ENCODE measurements at regions not wholly inside any gene's neighbourhood (a gene's known extent, or its start where the extent isn't known, plus 50 kb on each side); places are given as distances from the start of the nearest gene placed in this dataset.

GRCh38 chr4:163012816-163013215, 153.9 kb downstream of the NAF1 start:
- no peak for TF ChIP-seq CTCF (IDR thresholded peaks at IDR 0.05; ENCODE audit: extremely low read depth, low read depth, low read length)
- Histone ChIP-seq H3K79me2 (ENCODE audit: insufficient read depth, low read length) (no peaks in the 10 kb centered on the region), H3K27me3 (ENCODE audit: insufficient read depth, low read length) (no peaks in the 10 kb centered on the region), H3K4me3 (ENCODE audit: insufficient read depth, low read length) (no peak overlapping the region), H3K9me3 (ENCODE audit: low read depth, low read length) (no peaks in the 10 kb centered on the region), H3K4me1 (ENCODE audit: insufficient read depth, low read length) (no peaks in the 10 kb centered on the region), H2AFZ (ENCODE audit: low read length) (no peak overlapping the region), H3K4me2 (ENCODE audit: insufficient read depth, low read length) (no peak overlapping the region), H3K27ac (ENCODE audit: low read depth, low read length) (no peak overlapping the region), H3K36me3 (ENCODE audit: insufficient read depth, low read length) (no peaks in the 10 kb centered on the region), H4K20me1 (ENCODE audit: insufficient read depth, low read length) (no peaks in the 10 kb centered on the region)
- no peak for DNase-seq (ENCODE audit: insufficient read length, low spot score, missing footprints)

- no peaks in the 10 kb centered on the region for H3K79me2 ChIP-seq (ENCODE audit: insufficient read depth, low read length)
- no peak overlapping the region for H3K4me3 ChIP-seq (ENCODE audit: insufficient read depth, low read length)
- no peak for TF ChIP-seq CTCF (IDR thresholded peaks at IDR 0.05; ENCODE audit: extremely low read depth, low read depth, low read length)
- no peaks in the 10 kb centered on the region for H3K9me3 ChIP-seq (ENCODE audit: low read depth, low read length)
- DNase-seq (ENCODE audit: insufficient read length, low spot score, missing footprints) = no peak
- H3K4me1 ChIP-seq (ENCODE audit: insufficient read depth, low read length) = no peaks in the 10 kb centered on the region
- no peak overlapping the region for H3K27ac ChIP-seq (ENCODE audit: low read depth, low read length)
- no peak overlapping the region for H2AFZ ChIP-seq (ENCODE audit: low read length)
- no peaks in the 10 kb centered on the region for H3K27me3 ChIP-seq (ENCODE audit: insufficient read depth, low read length)
- H3K36me3 ChIP-seq (ENCODE audit: insufficient read depth, low read length) = no peaks in the 10 kb centered on the region
- H4K20me1 ChIP-seq (ENCODE audit: insufficient read depth, low read length) = no peaks in the 10 kb centered on the region
- H3K4me2 ChIP-seq (ENCODE audit: insufficient read depth, low read length) = no peak overlapping the region
Observed at GRCh38 chr4:163003979-163004378, 162.7 kb downstream of the NAF1 start.

- H3K36me3 ChIP-seq (ENCODE audit: insufficient read depth, low read length) = no peaks in the 10 kb centered on the region
- H3K27me3 ChIP-seq (ENCODE audit: insufficient read depth, low read length) = no peaks in the 10 kb centered on the region
- H3K4me3 ChIP-seq (ENCODE audit: insufficient read depth, low read length) = no peak overlapping the region
- no peak overlapping the region for H3K27ac ChIP-seq (ENCODE audit: low read depth, low read length)
- no peak overlapping the region for H2AFZ ChIP-seq (ENCODE audit: low read length)
- H3K4me2 ChIP-seq (ENCODE audit: insufficient read depth, low read length) = no peak overlapping the region
- TF ChIP-seq CTCF (IDR thresholded peaks at IDR 0.05; ENCODE audit: extremely low read depth, low read depth, low read length) = no peak
- H4K20me1 ChIP-seq (ENCODE audit: insufficient read depth, low read length) = no peaks in the 10 kb centered on the region
- no peak for DNase-seq (ENCODE audit: insufficient read length, low spot score, missing footprints)
- H3K4me1 ChIP-seq (ENCODE audit: insufficient read depth, low read length) = no peaks in the 10 kb centered on the region
- no peaks in the 10 kb centered on the region for H3K9me3 ChIP-seq (ENCODE audit: low read depth, low read length)
- H3K79me2 ChIP-seq (ENCODE audit: insufficient read depth, low read length) = no peaks in the 10 kb centered on the region
Observed at GRCh38 chr4:162988530-162988929, 178.2 kb downstream of the NAF1 start.

GRCh38 chr4:162985131-162985530, 181.6 kb downstream of the NAF1 start:
- no peak for TF ChIP-seq CTCF (IDR thresholded peaks at IDR 0.05; ENCODE audit: extremely low read depth, low read depth, low read length)
- Histone ChIP-seq H3K36me3 (ENCODE audit: insufficient read depth, low read length) (no peaks in the 10 kb centered on the region), H3K4me1 (ENCODE audit: insufficient read depth, low read length) (no peaks in the 10 kb centered on the region), H4K20me1 (ENCODE audit: insufficient read depth, low read length) (no peaks in the 10 kb centered on the region), H3K4me2 (ENCODE audit: insufficient read depth, low read length) (no peak overlapping the region), H2AFZ (ENCODE audit: low read length) (no peak overlapping the region), H3K79me2 (ENCODE audit: insufficient read depth, low read length) (no peaks in the 10 kb centered on the region), H3K27ac (ENCODE audit: low read depth, low read length) (no peak overlapping the region), H3K9me3 (ENCODE audit: low read depth, low read length) (no peaks in the 10 kb centered on the region), H3K27me3 (ENCODE audit: insufficient read depth, low read length) (no peaks in the 10 kb centered on the region), H3K4me3 (ENCODE audit: insufficient read depth, low read length) (no peak overlapping the region)
- no peak for DNase-seq (ENCODE audit: insufficient read length, low spot score, missing footprints)
